Right lobe of liver (tissue), 6 donors: ENCODE measurements at regions not wholly inside any gene's neighbourhood (a gene's known extent, or its start where the extent isn't known, plus 50 kb on each side); places are given as distances from the start of the nearest gene placed in this dataset.
"Not testable (repeated sequence)": the region's sequence is repeated elsewhere in the genome, so short reads cannot be mapped to it uniquely, and the experiment has no call there.

Experiments
- ATAC-seq, 4 donors: fragments of 200-7000 bp; cut with Tn5 transposase; one replicate each; pipeline ENCODE4 v1.9.1; 2020; ENCODE audit warnings: mild to moderate bottlenecking in 4 of 4, moderate library complexity in 4 of 4
- DNase-seq, 3 donors: peaks; one replicate each; pipeline ENCODE4 v3.0.0-alpha.2; 2020
- H3K27ac ChIP-seq, 3 donors: fragments of 200-600 bp; one replicate each; pipeline ENCODE4 v1.8.0; 2022
- H3K27me3 ChIP-seq, 2 donors: fragments of 200-600 bp; one replicate each; pipeline ENCODE4 v1.8.0; 2022
- H3K36me3 ChIP-seq, 4 donors: fragments of 200-600 bp; sonication (generic) in 1 of 4; one replicate each; pipeline versions ENCODE4 v1.5.1 to v1.8.0; 2017 to 2022; ENCODE audit warnings: control low read depth in 1 of 4
- H3K4me1 ChIP-seq, 4 donors: fragments of 200-600 bp; sonication (generic) in 1 of 4; one replicate each; pipeline versions ENCODE4 v1.5.1 to v1.8.0; 2017 to 2022; ENCODE audit warnings: control low read depth in 1 of 4
- H3K4me3 ChIP-seq, 3 donors: fragments of 200-600 bp; one replicate each; pipeline ENCODE4 v1.8.0; 2022
- H3K9me3 ChIP-seq, 4 donors: fragments of 200-600 bp; sonication (generic) in 1 of 4; one replicate each; pipeline versions ENCODE4 v1.5.1 to v1.8.0; 2017 to 2022; ENCODE audit warnings: control low read depth in 1 of 4
- CTCF ChIP-seq, 4 donors: fragments of 200-600 bp in 3 of 4; fragments of 450-650 bp in 1 of 4; IDR thresholded peaks; one replicate each; pipeline versions ENCODE4 v1.5.1 to v1.8.0; 2016 to 2022; ENCODE audit warnings: antibody characterized with exemption in 4 of 4, mild to moderate bottlenecking in 2 of 4
- POLR2A ChIP-seq: fragments of 450-650 bp; IDR thresholded peaks from one replicate; pipeline ENCODE4 v1.6.1; 2017; ENCODE audit warnings: antibody characterized with exemption, mild to moderate bottlenecking
- WGBS: methylation state at CpG from one replicate; pipeline ENCODE4 v1.1.6; 2018; ENCODE audit warnings: low coverage, low lambda C conversion rate; ENCODE audit not compliant: insufficient coverage; ENCODE audit errors: missing lambda C conversion rate; 5-methylcytosine and 5-hydroxymethylcytosine counted together
- intact Hi-C, 2 donors: fragments of 100-400 bp; cut with DNase I; formaldehyde crosslinking; loops; one replicate each; pipeline versions ENCODE4 v1.11.2 to v1.14.1; 2022
- donor health status: DM: no; HTN: yes; CAD: no.
- donor health status: DM: no; HTN: no; CAD: no.
- donor health status: DM: no; HTN: no; CAD: no.
- donor health status: DM: no; HTN: yes; CAD: no.
- donor health status: DM: no; HTN: yes; CAD: no.

DNA sequence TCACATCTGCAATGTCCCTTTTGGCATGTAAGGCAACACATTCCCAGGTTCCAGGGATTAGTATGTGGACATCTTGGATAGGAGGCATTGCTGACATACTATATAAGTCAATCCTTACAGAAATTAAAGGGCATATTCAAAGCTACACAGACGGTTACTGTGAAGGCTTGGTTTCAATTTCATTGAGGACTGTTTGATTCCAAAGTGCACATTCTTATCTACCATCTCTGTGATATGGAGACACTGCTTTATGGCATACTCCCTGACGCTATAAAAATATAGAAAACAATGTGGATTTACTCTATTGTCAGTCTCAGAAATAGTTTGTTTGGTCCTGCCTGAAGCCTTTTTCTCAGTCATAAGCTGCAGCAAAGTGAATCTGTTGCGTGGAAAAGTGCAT, 1486.7 kb downstream of the FAM181B start:
- DNase-seq (no peak), ATAC-seq (no peak)
- intact Hi-C loops: no loop called here
- TF ChIP-seq CTCF (IDR thresholded peaks at IDR 0.05) (no peak), POLR2A (no peak)
- Histone ChIP-seq H3K4me1 (no peaks in the 10 kb centered on the region), H3K9me3 (no peaks in the 10 kb centered on the region), H3K27me3 (no peaks in the 10 kb centered on the region), H3K4me3 (no peak overlapping the region), H3K36me3 (no peaks in the 10 kb centered on the region), H3K27ac (no peak overlapping the region)
- 18% methylated on average over 3 of the region's 3 CpGs for WGBS

- DNase-seq (no peak), ATAC-seq (no peak)
- intact Hi-C loops: no loop called here
- no peaks in the 10 kb centered on the region for H3K27me3 ChIP-seq
- no peaks in the 10 kb centered on the region for H3K4me1 ChIP-seq
- TF ChIP-seq CTCF (IDR thresholded peaks at IDR 0.05) (no peak), POLR2A (no peak)
- no peaks in the 10 kb centered on the region for H3K9me3 ChIP-seq
- no peaks in the 10 kb centered on the region for H3K36me3 ChIP-seq
- H3K27ac ChIP-seq: no peak overlapping the region
- WGBS: 41% methylated on average over 3 of the region's 3 CpGs
- no peak overlapping the region for H3K4me3 ChIP-seq
Observed at GRCh38 chr11:81245791-81246190, 1487.9 kb downstream of the FAM181B start.

DNA sequence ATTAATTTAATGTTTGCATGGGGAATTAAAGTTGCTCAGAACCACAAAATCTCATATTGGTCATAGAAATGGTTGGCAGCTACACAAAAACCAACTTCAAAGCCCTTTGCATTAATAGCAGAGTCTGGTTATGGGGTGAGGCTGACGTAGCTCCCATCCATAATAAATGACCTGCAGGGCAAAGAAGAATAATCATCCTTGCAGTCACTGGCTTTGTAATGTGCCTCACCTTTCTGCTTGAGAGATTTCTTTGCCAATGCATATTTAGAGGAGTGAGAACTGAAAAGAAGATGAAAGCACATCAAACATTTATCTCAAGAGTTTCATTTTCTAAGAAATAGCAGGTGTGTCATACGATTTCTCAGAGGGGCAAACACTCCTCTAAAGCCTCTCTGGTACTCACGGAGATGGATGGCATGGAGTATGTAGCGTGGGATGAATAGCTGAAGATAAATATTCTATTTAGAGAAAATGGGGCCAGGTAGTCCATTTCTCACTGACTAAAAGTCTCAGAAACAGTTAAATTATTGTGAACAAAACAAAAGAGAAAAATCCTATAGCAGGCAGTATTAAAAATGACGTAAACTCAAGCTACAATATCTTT, 1491.9 kb downstream of the FAM181B start:
- TF ChIP-seq POLR2A (no peak), CTCF (IDR thresholded peaks at IDR 0.05) (no peak)
- no peak overlapping the region for H3K4me3 ChIP-seq
- H3K27ac ChIP-seq: no peak overlapping the region
- intact Hi-C loops: no loop called here
- H3K36me3 ChIP-seq: no peaks in the 10 kb centered on the region
- H3K4me1 ChIP-seq: no peaks in the 10 kb centered on the region
- H3K9me3 ChIP-seq: no peaks in the 10 kb centered on the region
- 30% methylated on average over 5 of the region's 5 CpGs for WGBS
- DNase-seq (no peak), ATAC-seq (no peak)
- H3K27me3 ChIP-seq: no peaks in the 10 kb centered on the region

GRCh38 chr11:81237139-81237538, 1496.5 kb downstream of the FAM181B start:
- DNase-seq (no peak), ATAC-seq (peak in 3 of 4 donors; percentile 62 to 70 (median 63))
- intact Hi-C loops: no loop called here
- no peaks in the 10 kb centered on the region for H3K9me3 ChIP-seq
- no peaks in the 10 kb centered on the region for H3K4me1 ChIP-seq
- 70% methylated on average over 1 of the region's 1 CpG for WGBS
- no peaks in the 10 kb centered on the region for H3K27me3 ChIP-seq
- TF ChIP-seq POLR2A: no peak
- peak; percentile 30 to 50 (median 38) for TF ChIP-seq CTCF (IDR thresholded peaks at IDR 0.05)
- no peaks in the 10 kb centered on the region for H3K36me3 ChIP-seq
- no peak overlapping the region for H3K4me3 ChIP-seq
- H3K27ac ChIP-seq: no peak overlapping the region

DNA sequence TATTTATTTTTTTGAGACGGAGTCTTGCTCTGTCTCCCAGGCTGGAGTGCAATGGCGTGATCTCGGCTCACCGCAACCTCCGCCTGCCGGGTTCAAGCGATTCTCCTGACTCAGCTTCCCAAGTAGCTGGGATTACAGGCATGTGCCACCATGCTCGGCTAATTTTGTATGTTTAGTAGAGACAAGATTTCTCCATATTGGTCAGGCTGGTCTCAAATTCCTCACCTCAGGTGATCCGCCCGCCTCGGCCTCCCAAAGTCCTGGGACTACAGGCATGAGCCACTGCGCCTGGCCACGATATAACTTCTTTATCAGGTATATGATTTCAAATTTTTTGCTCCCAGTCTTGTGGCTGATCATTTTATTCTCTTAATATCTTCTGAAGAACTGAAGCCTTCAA, 1506.3 kb downstream of the FAM181B start:
- H3K4me1 ChIP-seq, ATAC-seq, H3K27me3 ChIP-seq, DNase-seq, H3K4me3 ChIP-seq, H3K9me3 ChIP-seq, H3K36me3 ChIP-seq, intact Hi-C loops, H3K27ac ChIP-seq: not testable (repeated sequence)
- WGBS: 79% methylated on average over 12 of the region's 13 CpGs
